WTC11 (cell line): ENCODE measurements at regions not wholly inside any gene's neighbourhood (a gene's known extent, or its start where the extent isn't known, plus 50 kb on each side); places are given as distances from the start of the nearest gene placed in this dataset.

Experiments
- ATAC-seq: fragments of 200-7000 bp; cut with Tn5 transposase; 2 replicates; pipeline ENCODE4 v1.10.0; 2021; ENCODE audit warnings: mild to moderate bottlenecking, moderate library complexity
- CTCF ChIA-PET: fragments of 300-600 bp; sonication (Branson Sonifier 250); formaldehyde crosslinking; loops from one replicate; lab custom pipeline; 2021; ENCODE audit warnings: antibody characterized with exemption; lab: Charles Lee
- POLR2A ChIA-PET: fragments of 350-600 bp; sonication (Branson Sonifier 250); formaldehyde crosslinking; loops from one replicate; lab custom pipeline; 2021; ENCODE audit warnings: antibody characterized with exemption; lab: Charles Lee
- DNase-seq: peaks from one replicate; pipeline ENCODE4 v3.0.0; 2021; ENCODE audit warnings: low spot score
- H3K27ac Mint-ChIP-seq: 2 replicates; pipeline ENCODE4 v1.8.0; 2021; ENCODE audit warnings: mixed read lengths
- H3K27me3 Mint-ChIP-seq: 2 replicates; pipeline ENCODE4 v1.8.0; 2021; ENCODE audit warnings: low read depth, mild to moderate bottlenecking, moderate library complexity, mixed read lengths
- H3K36me3 Mint-ChIP-seq: 2 replicates; pipeline ENCODE4 v1.8.0; 2021; ENCODE audit warnings: mixed read lengths
- H3K4me1 Mint-ChIP-seq: 2 replicates; pipeline ENCODE4 v1.8.0; 2022; ENCODE audit warnings: mixed read lengths
- H3K4me3 Mint-ChIP-seq: 2 replicates; pipeline ENCODE4 v1.8.0; 2021; ENCODE audit warnings: mild to moderate bottlenecking, moderate library complexity, mixed read lengths
- H3K9me3 Mint-ChIP-seq: 2 replicates; pipeline ENCODE4 v1.8.0; 2021; ENCODE audit warnings: mixed read lengths
- AFF4 ChIP-seq: sonication (generic); formaldehyde crosslinking; IDR thresholded peaks from 2 replicates; pipeline ENCODE4 v1.8.1; 2023; ENCODE audit warnings: mild to moderate bottlenecking, missing genetic modification reagents, borderline replicate concordance
- AR ChIP-seq: fragments of 250-450 bp; sonication (Bioruptor Pico); IDR thresholded peaks from 2 replicates; pipeline ENCODE4 v1.9.0; 2021; ENCODE audit warnings: mild to moderate bottlenecking
- ARID4B ChIP-seq: sonication (generic); formaldehyde crosslinking; IDR thresholded peaks from 2 replicates; pipeline ENCODE4 v1.8.0; 2023; ENCODE audit warnings: missing genetic modification reagents, mild to moderate bottlenecking, borderline replicate concordance
- ATF1 ChIP-seq: sonication (generic); formaldehyde crosslinking; IDR thresholded peaks from 2 replicates; pipeline ENCODE4 v1.8.1; 2023; ENCODE audit warnings: mild to moderate bottlenecking, moderate library complexity, missing genetic modification reagents
- CBFB ChIP-seq: sonication (generic); formaldehyde crosslinking; IDR thresholded peaks from 2 replicates; pipeline ENCODE4 v1.8.1; 2022; ENCODE audit warnings: mild to moderate bottlenecking, low read depth, missing genetic modification reagents
- CREM ChIP-seq: sonication (generic); formaldehyde crosslinking; IDR thresholded peaks from 2 replicates; pipeline ENCODE4 v1.8.1; 2022; ENCODE audit warnings: mild to moderate bottlenecking, missing genetic modification reagents, moderate library complexity
- CTCF ChIP-seq: fragments of 200-600 bp; IDR thresholded peaks from 2 replicates; pipeline ENCODE4 v1.8.0; 2022; ENCODE audit warnings: antibody characterized with exemption
- E2F5 ChIP-seq: sonication (generic); formaldehyde crosslinking; IDR thresholded peaks from 2 replicates; pipeline ENCODE4 v1.8.1; 2022; ENCODE audit warnings: mild to moderate bottlenecking, moderate library complexity, missing genetic modification reagents
- FOXP4 ChIP-seq: sonication (generic); formaldehyde crosslinking; IDR thresholded peaks from 2 replicates; pipeline ENCODE4 v1.8.0; 2022; ENCODE audit warnings: mild to moderate bottlenecking, missing genetic modification reagents
- MAX ChIP-seq: sonication (generic); formaldehyde crosslinking; IDR thresholded peaks from 2 replicates; pipeline ENCODE4 v1.8.0; 2022; ENCODE audit warnings: mild to moderate bottlenecking, missing genetic modification reagents
- MXD4 ChIP-seq: fragments of 250-450 bp; sonication (Bioruptor Pico); IDR thresholded peaks from 2 replicates; pipeline ENCODE4 v1.8.0; 2021; ENCODE audit warnings: mild to moderate bottlenecking, moderate library complexity, borderline replicate concordance
- MYBL2 ChIP-seq: sonication (generic); formaldehyde crosslinking; IDR thresholded peaks from 2 replicates; pipeline ENCODE4 v1.8.1; 2023; ENCODE audit warnings: mild to moderate bottlenecking, moderate library complexity, missing genetic modification reagents
- SMAD3 ChIP-seq: sonication (generic); formaldehyde crosslinking; IDR thresholded peaks from 2 replicates; pipeline ENCODE4 v1.8.0; 2022; ENCODE audit warnings: missing genetic modification reagents, mild to moderate bottlenecking, borderline replicate concordance
- TP53 ChIP-seq: sonication (generic); formaldehyde crosslinking; IDR thresholded peaks from 2 replicates; pipeline ENCODE4 v1.8.1; 2023; ENCODE audit warnings: mild to moderate bottlenecking, missing genetic modification reagents
- ZMAT4 ChIP-seq: fragments of 250-450 bp; sonication (Bioruptor Pico); IDR thresholded peaks from 2 replicates; pipeline ENCODE4 v1.9.0; 2021; ENCODE audit warnings: mild to moderate bottlenecking
- ZNF416 ChIP-seq: fragments of 250-450 bp; sonication (Bioruptor Pico); IDR thresholded peaks from 2 replicates; pipeline ENCODE4 v1.9.0; 2021; ENCODE audit warnings: mild to moderate bottlenecking, inconsistent platforms
- ZNF423 ChIP-seq: fragments of 250-450 bp; sonication (Bioruptor Pico); IDR thresholded peaks from 2 replicates; pipeline ENCODE4 v2.1.2; 2022; ENCODE audit warnings: mild to moderate bottlenecking, moderate library complexity
- ZNF671 ChIP-seq: fragments of 250-450 bp; sonication (Bioruptor Pico); IDR thresholded peaks from 2 replicates; pipeline ENCODE4 v1.8.0; 2021; ENCODE audit warnings: mild to moderate bottlenecking

- Mint-ChIP-seq H3K4me3 (no peak overlapping the region), H3K27me3 (no peaks in the 10 kb centered on the region), H3K36me3 (peaks cover 24% of the 10 kb centered on the region), H3K9me3 (peaks cover 32% of the 10 kb centered on the region), H3K27ac (no peak overlapping the region), H3K4me1 (peaks cover 4% of the 10 kb centered on the region; the same call in 1 of the 2 replicates)
- ChIA-PET POLR2A (no interaction called here), CTCF (no interaction called here)
- no peak for TF ChIP-seq ZNF416
- no peak for TF ChIP-seq ATF1 (CRISPR knock-in tag)
- no peak for TF ChIP-seq MXD4 (CRISPR knock-in tag)
- TF ChIP-seq CREM (CRISPR knock-in tag), result no peak
- no peak for TF ChIP-seq ZMAT4 (CRISPR knock-in tag)
- no peak for TF ChIP-seq CBFB (CRISPR knock-in tag)
- TF ChIP-seq ZNF423 (CRISPR knock-in tag), result no peak
- no peak for TF ChIP-seq ARID4B (CRISPR knock-in tag)
- TF ChIP-seq CTCF, result no peak
- no peak for TF ChIP-seq SMAD3
- TF ChIP-seq AR, result no peak
- no peak for TF ChIP-seq TP53 (CRISPR knock-in tag)
- no peak for TF ChIP-seq MAX (CRISPR knock-in tag)
- no peak for TF ChIP-seq FOXP4 (CRISPR knock-in tag)
- no peak for TF ChIP-seq MYBL2 (CRISPR knock-in tag)
- DNase-seq (no peak), ATAC-seq (no peak)
These were observed 385.3 kb downstream of the CCER1 start for GRCh38 chr12:90569685-90570084.

- Mint-ChIP-seq H3K9me3 (peaks cover 32% of the 10 kb centered on the region), H3K27ac (no peak overlapping the region), H3K4me1 (no peaks in the 10 kb centered on the region), H3K36me3 (peaks cover 23% of the 10 kb centered on the region), H3K4me3 (no peak overlapping the region), H3K27me3 (no peaks in the 10 kb centered on the region)
- ATAC-seq (no peak), DNase-seq (no peak)
- ChIA-PET POLR2A (no interaction called here), CTCF (no interaction called here)
- TF ChIP-seq ZNF671, result no peak
- no peak for TF ChIP-seq E2F5 (CRISPR knock-in tag)
- no peak for TF ChIP-seq AFF4 (CRISPR knock-in tag)
- no peak for TF ChIP-seq TP53 (CRISPR knock-in tag)
These were observed 392.3 kb downstream of the CCER1 start for GRCh38 chr12:90562671-90563070.
